H1 (cell line): ENCODE measurements at regions not wholly inside any gene's neighbourhood (a gene's known extent, or its start where the extent isn't known, plus 50 kb on each side); places are given as distances from the start of the nearest gene placed in this dataset.

ENCODE experiments used
- CTCF ChIA-PET: fragments of 300-600 bp; sonication (Branson Sonifier 250); formaldehyde crosslinking; loops from one replicate; lab custom pipeline; 2021; ENCODE audit not compliant: partially characterized antibody; lab: Charles Lee
- POLR2A ChIA-PET: fragments of 300-600 bp; sonication (Branson Sonifier 250); formaldehyde crosslinking; loops from one replicate; lab custom pipeline; 2021; ENCODE audit warnings: inconsistent platforms; ENCODE audit not compliant: partially characterized antibody; lab: Charles Lee
- DNase-seq, 2 experiments: peaks; one replicate each; pipeline versions ENCODE4 v3.0.0 to v3.0.0-alpha.2; 2010 to 2022; ENCODE audit warnings: low spot score in 2 of 2, low read depth in 1 of 2, mixed read lengths in 1 of 2
- FAIRE-seq: peaks from 2 replicates; lab custom pipeline; 2011; peaks lifted over from hg19 to GRCh38; lab: Jason Lieb, UNC
- H2AFZ ChIP-seq: 2 replicates; pipeline ENCODE4 v1.8.1; 2012; ENCODE audit warnings: low read length, inconsistent platforms
- H2AK5ac ChIP-seq: 2 replicates; pipeline ENCODE4 v1.6.1; 2013; ENCODE audit warnings: low read depth, low read length
- H2BK120ac ChIP-seq: replicated peaks from 2 replicates; pipeline ENCODE3; 2013; ENCODE audit warnings: low read depth, low read length, inconsistent platforms
- H2BK12ac ChIP-seq: 2 replicates; pipeline ENCODE4 v1.6.1; 2013; ENCODE audit warnings: low read depth, low read length
- H2BK15ac ChIP-seq: 2 replicates; pipeline ENCODE4 v1.6.1; 2013; ENCODE audit warnings: low read length
- H2BK20ac ChIP-seq: 2 replicates; pipeline ENCODE4 v1.6.1; 2013; ENCODE audit warnings: low read length
- H2BK5ac ChIP-seq: 2 replicates; pipeline ENCODE4 v1.6.1; 2013; ENCODE audit warnings: low read depth, low read length
- H3K14ac ChIP-seq: 2 replicates; pipeline ENCODE4 v1.6.1; 2013; ENCODE audit warnings: inconsistent platforms; ENCODE audit not compliant: insufficient read length
- H3K18ac ChIP-seq: 2 replicates; pipeline ENCODE4 v1.6.1; 2013; ENCODE audit warnings: low read length; ENCODE audit errors: extremely low read depth
- H3K23ac ChIP-seq: 2 replicates; pipeline ENCODE4 v1.6.1; 2013; ENCODE audit warnings: inconsistent platforms; ENCODE audit not compliant: insufficient read length
- H3K23me2 ChIP-seq: 2 replicates; pipeline ENCODE4 v1.6.1; 2013; ENCODE audit warnings: low read depth, low read length
- H3K27ac ChIP-seq: 2 replicates; pipeline ENCODE4 v1.6.1; 2011; ENCODE audit warnings: low read depth, low read length, inconsistent platforms
- H3K27me3 ChIP-seq, 4 experiments: replicated peaks in 1 of 4; 1 replicate in 1 of 4; 2 replicates in 3 of 4; pipeline versions ENCODE4 v1.6.1 to v1.8.1; 2011 to 2013; ENCODE audit warnings: low read length in 3 of 4, mild to moderate bottlenecking in 3 of 4, inconsistent platforms in 2 of 4, mixed read lengths in 2 of 4, moderate library complexity in 1 of 4; ENCODE audit not compliant: control insufficient read depth in 3 of 4, insufficient read depth in 3 of 4; ENCODE audit errors: extremely low read depth in 1 of 4
- H3K36me3 ChIP-seq, 4 experiments: 2 replicates each; pipeline versions ENCODE4 v1.6.1 to v1.8.1; 2011 to 2013; ENCODE audit warnings: mild to moderate bottlenecking in 4 of 4, low read length in 3 of 4, moderate library complexity in 2 of 4, control low read depth in 1 of 4, inconsistent platforms in 1 of 4; ENCODE audit not compliant: insufficient read depth in 4 of 4, control insufficient read depth in 2 of 4
- H3K4ac ChIP-seq: replicated peaks from 2 replicates; pipeline ENCODE3; 2013; ENCODE audit warnings: low read length, low read depth, mixed read lengths, inconsistent platforms; ENCODE audit not compliant: insufficient read length
- H3K4me1 ChIP-seq, 4 experiments: replicated peaks in 1 of 4; 1 replicate in 1 of 4; 2 replicates in 3 of 4; pipeline versions ENCODE4 v1.6.1 to v1.8.1; 2011 to 2013; ENCODE audit warnings: low read length in 3 of 4, inconsistent platforms in 2 of 4, mixed read lengths in 1 of 4; ENCODE audit not compliant: insufficient read depth in 4 of 4, control insufficient read depth in 3 of 4
- H3K4me2 ChIP-seq, 2 experiments: 2 replicates each; pipeline versions ENCODE4 v1.6.1 to v1.8.1; 2011 to 2013; ENCODE audit warnings: low read depth in 2 of 2, low read length in 2 of 2, control low read depth in 1 of 2, inconsistent platforms in 1 of 2, mild to moderate bottlenecking in 1 of 2; ENCODE audit not compliant: insufficient read depth in 1 of 2
- H3K4me3 ChIP-seq, 4 experiments: fragments of 200-600, 300-600 bp in 1 of 4; sonication (generic), shearing (Covaris generic), sonication (Bioruptor Twin) in 1 of 4; 2 replicates each; pipeline versions ENCODE4 v1.5.1 to v1.8.1; 2011 to 2016; ENCODE audit warnings: low read length in 4 of 4, low read depth in 3 of 4, control low read depth in 2 of 4, inconsistent platforms in 2 of 4, mild to moderate bottlenecking in 2 of 4, mixed read lengths in 1 of 4, moderate library complexity in 1 of 4; ENCODE audit not compliant: insufficient read depth in 2 of 4; ENCODE audit errors: extremely low read depth in 1 of 4
- H3K56ac ChIP-seq: replicated peaks from 2 replicates; pipeline ENCODE3; 2013; ENCODE audit warnings: low read depth, mild to moderate bottlenecking, mixed read lengths, low read length, inconsistent platforms; ENCODE audit not compliant: insufficient read length
- H3K79me1 ChIP-seq: 2 replicates; pipeline ENCODE4 v1.6.1; 2013; ENCODE audit warnings: low read depth, low read length, control low read depth
- H3K79me2 ChIP-seq, 2 experiments: 2 replicates each; pipeline versions ENCODE4 v1.6.1 to v1.8.1; 2012 to 2013; ENCODE audit warnings: low read length in 2 of 2, mild to moderate bottlenecking in 2 of 2, inconsistent platforms in 1 of 2; ENCODE audit not compliant: insufficient read depth in 2 of 2, control insufficient read depth in 1 of 2
- H3K9ac ChIP-seq, 4 experiments: replicated peaks in 1 of 4; 1 replicate in 1 of 4; 2 replicates in 3 of 4; pipeline versions ENCODE4 v1.6.1 to v1.8.1; 2011 to 2013; ENCODE audit warnings: low read depth in 3 of 4, low read length in 3 of 4, control low read depth in 2 of 4, mild to moderate bottlenecking in 2 of 4, moderate library complexity in 2 of 4, inconsistent platforms in 1 of 4; ENCODE audit errors: extremely low read depth in 1 of 4
- H3K9me3 ChIP-seq, 2 experiments: 2 replicates each; pipeline versions ENCODE4 v1.6.1 to v1.8.1; 2012 to 2013; ENCODE audit warnings: mild to moderate bottlenecking in 2 of 2, moderate library complexity in 2 of 2, control low read depth in 1 of 2, inconsistent platforms in 1 of 2, low read depth in 1 of 2, low read length in 1 of 2, mixed read lengths in 1 of 2; ENCODE audit not compliant: insufficient read depth in 2 of 2
- H4K20me1 ChIP-seq, 2 experiments: replicated peaks in 1 of 2; 2 replicates each; pipeline versions ENCODE3 to v1.8.1; 2011 to 2013; ENCODE audit warnings: inconsistent platforms in 2 of 2, low read length in 2 of 2, mild to moderate bottlenecking in 1 of 2; ENCODE audit not compliant: insufficient read depth in 2 of 2, control insufficient read depth in 1 of 2
- H4K5ac ChIP-seq: 2 replicates; pipeline ENCODE4 v1.6.1; 2013; ENCODE audit warnings: low read length, low read depth, mixed read lengths, inconsistent platforms; ENCODE audit not compliant: insufficient read length
- H4K8ac ChIP-seq: 2 replicates; pipeline ENCODE4 v1.8.0; 2013; ENCODE audit warnings: mild to moderate bottlenecking, moderate library complexity, low read length, inconsistent platforms; ENCODE audit not compliant: insufficient read depth; ENCODE audit errors: extremely low read depth
- H4K91ac ChIP-seq: replicated peaks from 2 replicates; pipeline ENCODE3; 2013; ENCODE audit warnings: low read length, mixed read lengths, inconsistent platforms; ENCODE audit not compliant: insufficient read length
- BACH1 ChIP-seq: IDR thresholded peaks from 2 replicates; pipeline ENCODE4 v1.6.1; 2012; ENCODE audit warnings: low read length, improper control_type of control experiment
- CEBPB ChIP-seq: IDR thresholded peaks from 2 replicates; pipeline ENCODE4 v1.6.1; 2012; ENCODE audit warnings: low read depth, low read length
- CHD1 ChIP-seq: IDR thresholded peaks from 2 replicates; pipeline ENCODE4 v1.6.1; 2012; ENCODE audit warnings: low read depth, low read length, improper control_type of control experiment
- CTBP2 ChIP-seq: IDR thresholded peaks from 2 replicates; pipeline ENCODE4 v1.7.0; 2011; ENCODE audit warnings: borderline replicate concordance, mild to moderate bottlenecking, moderate library complexity, mixed read lengths, low read length; ENCODE audit not compliant: insufficient read depth, insufficient read length
- NANOG ChIP-seq: IDR thresholded peaks from 2 replicates; pipeline ENCODE4 v1.6.1; 2011; ENCODE audit warnings: low read length, low read depth, mild to moderate bottlenecking, inconsistent platforms; ENCODE audit not compliant: insufficient read depth, poor library complexity, severe bottlenecking
- RAD21 ChIP-seq, 2 experiments: IDR thresholded peaks in 1 of 2; conservative IDR thresholded peaks in 1 of 2; 2 replicates each; pipeline ENCODE4 v1.6.1; 2011; ENCODE audit warnings: low read depth in 2 of 2, low read length in 2 of 2, improper control_type of control experiment in 1 of 2, inconsistent platforms in 1 of 2, mild to moderate bottlenecking in 1 of 2, moderate library complexity in 1 of 2
- RFX5 ChIP-seq: IDR thresholded peaks from 2 replicates; pipeline ENCODE4 v1.6.1; 2011; ENCODE audit warnings: low read depth, low read length, improper control_type of control experiment, borderline replicate concordance
- RXRA ChIP-seq: IDR thresholded peaks from 2 replicates; pipeline ENCODE4 v1.6.1; 2011; ENCODE audit warnings: low read depth, mild to moderate bottlenecking, low read length, moderate library complexity; ENCODE audit not compliant: insufficient read depth
- TBP ChIP-seq: IDR thresholded peaks from 2 replicates; pipeline ENCODE4 v1.6.1; 2011; ENCODE audit warnings: low read depth, low read length, improper control_type of control experiment
- WGBS, 2 experiments: shearing (Covaris generic) in 1 of 2; methylation state at CpG; one replicate each; pipeline versions ENCODE4 v1.1.6 to v1.1.7; 2013 to 2015; ENCODE audit warnings: low lambda C conversion rate in 2 of 2, mixed read lengths in 2 of 2, inconsistent platforms in 1 of 2, low coverage in 1 of 2, missing lambda C conversion rate in 1 of 2; ENCODE audit not compliant: insufficient replicate concordance in 2 of 2, insufficient coverage in 1 of 2, insufficient read length in 1 of 2; ENCODE audit errors: extremely low coverage in 1 of 2, missing lambda C conversion rate in 1 of 2; 5-methylcytosine and 5-hydroxymethylcytosine counted together
- TF ChIP-seq, protein P1 (sequence below): IDR thresholded peaks from 2 replicates; pipeline ENCODE4 v1.6.1; 2011; ENCODE audit warnings: low read depth, mild to moderate bottlenecking, low read length; ENCODE audit not compliant: insufficient read depth

DNA sequence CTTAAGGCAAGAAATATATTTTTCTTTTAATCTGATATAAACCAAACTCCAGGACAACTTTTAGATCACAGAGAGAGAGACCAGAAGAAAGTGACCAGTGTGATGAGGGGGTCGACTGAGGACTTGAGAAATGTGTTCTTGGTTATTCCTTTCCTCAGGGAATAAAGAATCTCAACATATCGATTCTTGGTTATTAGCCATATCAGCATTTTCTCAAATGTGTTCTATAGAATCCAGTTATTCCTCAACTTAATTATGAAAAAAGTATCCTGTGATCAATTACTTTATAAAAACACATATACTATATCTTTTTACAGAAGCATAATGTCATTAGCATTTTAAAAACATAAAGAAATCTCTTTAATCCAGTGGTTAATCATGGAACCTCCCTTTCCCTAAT lies 222.1 kb upstream of the FAM3C start:
- FAIRE-seq (no peak), DNase-seq (no peak)
- H3K23ac ChIP-seq: no peak overlapping the region
- no peak overlapping the region for H3K9ac ChIP-seq
- ChIA-PET POLR2A (no interaction called here), CTCF (no interaction called here)
- no peak overlapping the region for H2BK120ac ChIP-seq
- no peak overlapping the region for H3K56ac ChIP-seq
- H3K23me2 ChIP-seq: no peaks in the 10 kb centered on the region
- WGBS, 2 experiments: 90% methylated on average over 2 of the region's 2 CpGs; no CpG with 5 or more reads in 1 of the 2 experiments
- H4K5ac ChIP-seq: no peak overlapping the region
- no peak overlapping the region for H2BK20ac ChIP-seq
- H3K27ac ChIP-seq: no peak overlapping the region
- H4K91ac ChIP-seq: no peak overlapping the region
- no peaks in the 10 kb centered on the region; a peak in 1 of 4 replicates for H3K79me2 ChIP-seq
- H2BK15ac ChIP-seq: no peak overlapping the region
- no peak overlapping the region for H2AFZ ChIP-seq
- H3K4me3 ChIP-seq: no peak overlapping the region
- no peak overlapping the region for H2BK12ac ChIP-seq
- peaks cover 0 to 7% (median 1%) of the 10 kb centered on the region in 4 experiments; a peak in 3 of 7 replicates for H3K4me1 ChIP-seq
- no peak overlapping the region for H4K8ac ChIP-seq
- H2AK5ac ChIP-seq: no peak overlapping the region
- H3K4ac ChIP-seq: no peak overlapping the region
- H3K18ac ChIP-seq: no peak overlapping the region
- H3K36me3 ChIP-seq: no peaks in the 10 kb centered on the region; a peak in 1 of 8 replicates
- H3K79me1 ChIP-seq: no peaks in the 10 kb centered on the region
- no peak overlapping the region for H3K4me2 ChIP-seq
- H3K9me3 ChIP-seq: peaks cover 3 to 5% of the 10 kb centered on the region in 2 experiments; a peak in 3 of 4 replicates
- no peaks in the 10 kb centered on the region for H4K20me1 ChIP-seq
- TF ChIP-seq CHD1 (no peak), NANOG (no peak), TBP (no peak), CTBP2 (no peak), RXRA (no peak), RAD21 (IDR thresholded peaks at IDR 0.05 in 1 of 2, conservative IDR thresholded peaks at IDR 0.05 in 1 of 2; ENCODE audit: low read depth in 2 of 2, low read length in 2 of 2) (no peak), BACH1 (no peak), CEBPB (no peak), RFX5 (no peak)
- TF ChIP-seq, protein P1, sequence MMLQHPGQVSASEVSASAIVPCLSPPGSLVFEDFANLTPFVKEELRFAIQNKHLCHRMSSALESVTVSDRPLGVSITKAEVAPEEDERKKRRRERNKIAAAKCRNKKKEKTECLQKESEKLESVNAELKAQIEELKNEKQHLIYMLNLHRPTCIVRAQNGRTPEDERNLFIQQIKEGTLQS: no peak
- H2BK5ac ChIP-seq: no peak overlapping the region
- no peaks in the 10 kb centered on the region for H3K27me3 ChIP-seq
- H3K14ac ChIP-seq: no peak overlapping the region
